B cell (primary cell): ENCODE measurements at regions not wholly inside any gene's neighbourhood (a gene's known extent, or its start where the extent isn't known, plus 50 kb on each side); places are given as distances from the start of the nearest gene placed in this dataset.

Source experiments
- CTCF ChIP-seq: fragments of 200-600 bp; IDR thresholded peaks from one replicate; pipeline ENCODE4 v1.8.0; 2022; ENCODE audit warnings: antibody characterized with exemption, mild to moderate bottlenecking
- EZH2 ChIP-seq: IDR thresholded peaks from 2 replicates; pipeline ENCODE4 v1.6.1; 2012; ENCODE audit warnings: borderline replicate concordance, low read depth, mild to moderate bottlenecking, moderate library complexity, low read length; ENCODE audit not compliant: insufficient read depth, poor library complexity, severe bottlenecking

GRCh38 chr5:145500710-145501109 lies 334.4 kb downstream of the PRELID2 start:
- TF ChIP-seq CTCF (no peak), EZH2 (no peak)
